ENCODE measurements at regions not wholly inside any gene's neighbourhood (a gene's known extent, or its start where the extent isn't known, plus 50 kb on each side); places are given as distances from the start of the nearest gene placed in this dataset.

- H3K27me3 ChIP-seq (ENCODE audit: control insufficient read depth in 3 of 3, insufficient read depth in 3 of 3, low read length in 3 of 3) = no peaks in the 10 kb centered on the region
- no peak overlapping the region for H3K27ac ChIP-seq (ENCODE audit: low read depth, low read length)
- no peaks in the 10 kb centered on the region for H3K4me1 ChIP-seq (ENCODE audit: control insufficient read depth in 3 of 3, insufficient read depth in 3 of 3, low read length in 3 of 3)
- H3K36me3 ChIP-seq (ENCODE audit: control insufficient read depth in 3 of 3, insufficient read depth in 3 of 3, low read length in 3 of 3) = no peaks in the 10 kb centered on the region
- H3K9me3 ChIP-seq (ENCODE audit: control insufficient read depth in 3 of 3, low read length in 3 of 3) = no peaks in the 10 kb centered on the region
- no peak overlapping the region for H3K4me3 ChIP-seq (ENCODE audit: low read length in 3 of 3)
- H3K9ac ChIP-seq (ENCODE audit: low read depth in 1 of 3, low read length in 3 of 3) = no peak overlapping the region
These were observed 113.9 kb upstream of the CCDC68 start for GRCh38 chr18:55073116-55073515.

- H3K4me3 ChIP-seq (ENCODE audit: low read length in 3 of 3) = no peak overlapping the region
- H3K27ac ChIP-seq (ENCODE audit: low read depth, low read length) = no peak overlapping the region
- H3K36me3 ChIP-seq (ENCODE audit: control insufficient read depth in 3 of 3, insufficient read depth in 3 of 3, low read length in 3 of 3) = no peaks in the 10 kb centered on the region
- no peaks in the 10 kb centered on the region for H3K27me3 ChIP-seq (ENCODE audit: control insufficient read depth in 3 of 3, insufficient read depth in 3 of 3, low read length in 3 of 3)
- H3K9ac ChIP-seq (ENCODE audit: low read depth in 1 of 3, low read length in 3 of 3) = no peak overlapping the region
- no peaks in the 10 kb centered on the region for H3K4me1 ChIP-seq (ENCODE audit: control insufficient read depth in 3 of 3, insufficient read depth in 3 of 3, low read length in 3 of 3)
- H3K9me3 ChIP-seq (ENCODE audit: control insufficient read depth in 3 of 3, low read length in 3 of 3) = no peaks in the 10 kb centered on the region
These were observed 113.4 kb upstream of the CCDC68 start for GRCh38 chr18:55072698-55073097.

GRCh38 chr18:55072181-55072580 is 112.9 kb upstream of the CCDC68 start:
- H3K9me3 ChIP-seq (ENCODE audit: control insufficient read depth in 3 of 3, low read length in 3 of 3) = no peaks in the 10 kb centered on the region
- no peak overlapping the region for H3K9ac ChIP-seq (ENCODE audit: low read depth in 1 of 3, low read length in 3 of 3)
- no peaks in the 10 kb centered on the region for H3K4me1 ChIP-seq (ENCODE audit: control insufficient read depth in 3 of 3, insufficient read depth in 3 of 3, low read length in 3 of 3)
- no peak overlapping the region for H3K4me3 ChIP-seq (ENCODE audit: low read length in 3 of 3)
- H3K27me3 ChIP-seq (ENCODE audit: control insufficient read depth in 3 of 3, insufficient read depth in 3 of 3, low read length in 3 of 3) = no peaks in the 10 kb centered on the region
- no peaks in the 10 kb centered on the region for H3K36me3 ChIP-seq (ENCODE audit: control insufficient read depth in 3 of 3, insufficient read depth in 3 of 3, low read length in 3 of 3)
- no peak overlapping the region for H3K27ac ChIP-seq (ENCODE audit: low read depth, low read length)

GRCh38 chr18:55069497-55069896 is 110.2 kb upstream of the CCDC68 start:
- Histone ChIP-seq H3K27ac (ENCODE audit: low read depth, low read length) (no peak overlapping the region), H3K27me3 (ENCODE audit: control insufficient read depth in 3 of 3, insufficient read depth in 3 of 3, low read length in 3 of 3) (no peaks in the 10 kb centered on the region), H3K9ac (ENCODE audit: low read depth in 1 of 3, low read length in 3 of 3) (no peak overlapping the region), H3K4me1 (ENCODE audit: control insufficient read depth in 3 of 3, insufficient read depth in 3 of 3, low read length in 3 of 3) (no peaks in the 10 kb centered on the region), H3K4me3 (ENCODE audit: low read length in 3 of 3) (no peak overlapping the region), H3K9me3 (ENCODE audit: control insufficient read depth in 3 of 3, low read length in 3 of 3) (no peaks in the 10 kb centered on the region), H3K36me3 (ENCODE audit: control insufficient read depth in 3 of 3, insufficient read depth in 3 of 3, low read length in 3 of 3) (no peaks in the 10 kb centered on the region)

GRCh38 chr18:55064760-55065159 is 105.5 kb upstream of the CCDC68 start:
- Histone ChIP-seq H3K9ac (ENCODE audit: low read depth in 1 of 3, low read length in 3 of 3) (no peak overlapping the region), H3K4me3 (ENCODE audit: low read length in 3 of 3) (no peak overlapping the region), H3K27ac (ENCODE audit: low read depth, low read length) (no peak overlapping the region), H3K27me3 (ENCODE audit: control insufficient read depth in 3 of 3, insufficient read depth in 3 of 3, low read length in 3 of 3) (no peaks in the 10 kb centered on the region), H3K9me3 (ENCODE audit: control insufficient read depth in 3 of 3, low read length in 3 of 3) (no peaks in the 10 kb centered on the region), H3K4me1 (ENCODE audit: control insufficient read depth in 3 of 3, insufficient read depth in 3 of 3, low read length in 3 of 3) (no peaks in the 10 kb centered on the region), H3K36me3 (ENCODE audit: control insufficient read depth in 3 of 3, insufficient read depth in 3 of 3, low read length in 3 of 3) (no peaks in the 10 kb centered on the region)

GRCh38 chr18:55064073-55064472 is 104.8 kb upstream of the CCDC68 start:
- no peak overlapping the region for H3K9ac ChIP-seq (ENCODE audit: low read depth in 1 of 3, low read length in 3 of 3)

GRCh38 chr18:55054021-55054990 is 95.0 kb upstream of the CCDC68 start:
- Histone ChIP-seq H3K9ac (ENCODE audit: low read depth in 1 of 3, low read length in 3 of 3) (no peak overlapping the region), H3K27me3 (ENCODE audit: control insufficient read depth in 3 of 3, insufficient read depth in 3 of 3, low read length in 3 of 3) (no peaks in the 10 kb centered on the region), H3K9me3 (ENCODE audit: control insufficient read depth in 3 of 3, low read length in 3 of 3) (no peaks in the 10 kb centered on the region), H3K4me3 (ENCODE audit: low read length in 3 of 3) (no peak overlapping the region), H3K36me3 (ENCODE audit: control insufficient read depth in 3 of 3, insufficient read depth in 3 of 3, low read length in 3 of 3) (no peaks in the 10 kb centered on the region), H3K4me1 (ENCODE audit: control insufficient read depth in 3 of 3, insufficient read depth in 3 of 3, low read length in 3 of 3) (no peaks in the 10 kb centered on the region), H3K27ac (ENCODE audit: low read depth, low read length) (no peak overlapping the region)

More at GRCh38 chr18:55064073-55064472, 104.8 kb upstream of the CCDC68 start:
- H3K27ac ChIP-seq (ENCODE audit: low read depth, low read length) = no peak overlapping the region
- no peaks in the 10 kb centered on the region for H3K36me3 ChIP-seq (ENCODE audit: control insufficient read depth in 3 of 3, insufficient read depth in 3 of 3, low read length in 3 of 3)
- no peaks in the 10 kb centered on the region for H3K9me3 ChIP-seq (ENCODE audit: control insufficient read depth in 3 of 3, low read length in 3 of 3)
- H3K4me1 ChIP-seq (ENCODE audit: control insufficient read depth in 3 of 3, insufficient read depth in 3 of 3, low read length in 3 of 3) = no peaks in the 10 kb centered on the region
- no peaks in the 10 kb centered on the region for H3K27me3 ChIP-seq (ENCODE audit: control insufficient read depth in 3 of 3, insufficient read depth in 3 of 3, low read length in 3 of 3)
- no peak overlapping the region for H3K4me3 ChIP-seq (ENCODE audit: low read length in 3 of 3)

GRCh38 chr18:55048892-55049291 is 89.6 kb upstream of the CCDC68 start:
- no peaks in the 10 kb centered on the region for H3K36me3 ChIP-seq (ENCODE audit: control insufficient read depth in 3 of 3, insufficient read depth in 3 of 3, low read length in 3 of 3)
- H3K9me3 ChIP-seq (ENCODE audit: control insufficient read depth in 3 of 3, low read length in 3 of 3) = no peaks in the 10 kb centered on the region
- H3K4me1 ChIP-seq (ENCODE audit: control insufficient read depth in 3 of 3, insufficient read depth in 3 of 3, low read length in 3 of 3) = no peaks in the 10 kb centered on the region
- H3K4me3 ChIP-seq (ENCODE audit: low read length in 3 of 3) = no peak overlapping the region
- no peak overlapping the region for H3K27ac ChIP-seq (ENCODE audit: low read depth, low read length)
- no peaks in the 10 kb centered on the region for H3K27me3 ChIP-seq (ENCODE audit: control insufficient read depth in 3 of 3, insufficient read depth in 3 of 3, low read length in 3 of 3)
- H3K9ac ChIP-seq (ENCODE audit: low read depth in 1 of 3, low read length in 3 of 3) = no peak overlapping the region

GRCh38 chr18:55047546-55047945 is 88.3 kb upstream of the CCDC68 start:
- Histone ChIP-seq H3K9ac (ENCODE audit: low read depth in 1 of 3, low read length in 3 of 3) (no peak overlapping the region), H3K9me3 (ENCODE audit: control insufficient read depth in 3 of 3, low read length in 3 of 3) (no peaks in the 10 kb centered on the region), H3K27ac (ENCODE audit: low read depth, low read length) (no peak overlapping the region), H3K36me3 (ENCODE audit: control insufficient read depth in 3 of 3, insufficient read depth in 3 of 3, low read length in 3 of 3) (no peaks in the 10 kb centered on the region), H3K4me3 (ENCODE audit: low read length in 3 of 3) (no peak overlapping the region), H3K27me3 (ENCODE audit: control insufficient read depth in 3 of 3, insufficient read depth in 3 of 3, low read length in 3 of 3) (no peaks in the 10 kb centered on the region), H3K4me1 (ENCODE audit: control insufficient read depth in 3 of 3, insufficient read depth in 3 of 3, low read length in 3 of 3) (no peaks in the 10 kb centered on the region)

GRCh38 chr18:55041366-55041765 is 82.1 kb upstream of the CCDC68 start:
- Histone ChIP-seq H3K9ac (ENCODE audit: low read depth in 1 of 3, low read length in 3 of 3) (no peak overlapping the region), H3K4me3 (ENCODE audit: low read length in 3 of 3) (no peak overlapping the region), H3K4me1 (ENCODE audit: control insufficient read depth in 3 of 3, insufficient read depth in 3 of 3, low read length in 3 of 3) (no peaks in the 10 kb centered on the region), H3K9me3 (ENCODE audit: control insufficient read depth in 3 of 3, low read length in 3 of 3) (no peaks in the 10 kb centered on the region), H3K36me3 (ENCODE audit: control insufficient read depth in 3 of 3, insufficient read depth in 3 of 3, low read length in 3 of 3) (no peaks in the 10 kb centered on the region), H3K27me3 (ENCODE audit: control insufficient read depth in 3 of 3, insufficient read depth in 3 of 3, low read length in 3 of 3) (no peaks in the 10 kb centered on the region), H3K27ac (ENCODE audit: low read depth, low read length) (no peak overlapping the region)
